Activated CD4-positive, alpha-beta T cell treated with anti-CD3 and anti-CD28 coated beads, Interleukin-2, amount 50 U/mL, for 4 hours (primary cell): ENCODE measurements at regions not wholly inside any gene's neighbourhood (a gene's known extent, or its start where the extent isn't known, plus 50 kb on each side); places are given as distances from the start of the nearest gene placed in this dataset.

Experiments
- DNase-seq, 2 experiments: peaks; one replicate each; pipeline ENCODE4 v3.0.0-alpha.2; 2020

DNA sequence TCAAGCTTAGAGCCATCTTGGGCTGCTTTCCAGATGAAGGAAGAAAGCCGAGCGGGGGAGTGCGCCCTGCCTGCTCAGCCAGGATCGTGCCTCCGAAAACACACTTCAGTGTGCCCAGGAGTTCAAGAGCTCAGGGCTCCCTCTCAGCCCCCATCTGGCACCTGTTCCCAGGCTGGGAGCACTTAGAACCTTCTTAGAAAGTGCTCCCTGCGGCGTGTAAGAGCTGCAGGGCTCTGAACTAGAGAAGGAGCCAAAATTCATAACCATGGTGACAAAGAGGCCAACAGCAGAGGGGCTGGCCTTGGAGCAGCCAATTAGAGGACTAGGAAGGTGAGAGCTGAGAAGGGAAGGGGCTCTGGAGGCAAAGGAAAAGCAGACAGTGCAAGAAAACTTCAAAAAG lies 59.0 kb upstream of the TNRC6C start:
- no peak for DNase-seq

DNA sequence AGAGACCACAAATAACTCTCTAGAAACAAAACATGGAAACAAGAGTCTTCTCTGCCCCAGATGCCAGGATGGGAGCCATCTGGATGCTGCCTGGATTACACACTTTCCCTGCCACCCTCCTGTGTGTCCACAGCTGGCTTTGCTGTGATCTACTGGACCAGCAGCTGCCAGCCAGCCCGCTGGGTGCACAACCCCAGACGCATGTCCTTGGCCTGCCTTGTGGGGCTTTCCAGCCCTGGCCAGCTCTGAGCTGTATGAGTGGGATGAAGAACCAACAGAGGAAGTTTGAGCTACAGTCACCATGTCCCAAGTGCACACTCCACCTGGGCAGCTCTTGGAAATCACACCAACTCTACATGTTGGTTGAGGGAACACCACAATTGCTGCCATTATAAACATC lies 57.0 kb upstream of the TNRC6C start:
- no peak for DNase-seq

DNA sequence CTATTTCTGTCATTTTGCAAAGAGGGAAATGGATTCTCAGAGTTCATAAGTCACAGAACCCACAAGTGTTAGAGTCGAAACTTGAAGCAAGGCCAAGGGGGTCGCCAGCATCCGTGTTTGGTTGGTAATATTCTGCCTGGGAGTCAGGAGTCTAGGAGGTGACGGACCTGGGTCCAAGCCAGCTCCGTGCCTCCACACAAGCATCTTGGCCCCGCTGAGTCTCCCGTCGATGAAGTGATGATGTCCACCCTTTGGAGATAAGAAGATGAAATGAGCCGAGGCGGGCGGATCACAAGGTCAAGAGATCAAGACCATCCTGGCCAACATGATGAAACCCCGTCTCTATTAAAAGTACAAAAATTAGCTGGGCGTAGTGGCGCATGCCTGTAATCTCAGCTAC lies 53.2 kb upstream of the TNRC6C start:
- DNase-seq = no peak

DNA sequence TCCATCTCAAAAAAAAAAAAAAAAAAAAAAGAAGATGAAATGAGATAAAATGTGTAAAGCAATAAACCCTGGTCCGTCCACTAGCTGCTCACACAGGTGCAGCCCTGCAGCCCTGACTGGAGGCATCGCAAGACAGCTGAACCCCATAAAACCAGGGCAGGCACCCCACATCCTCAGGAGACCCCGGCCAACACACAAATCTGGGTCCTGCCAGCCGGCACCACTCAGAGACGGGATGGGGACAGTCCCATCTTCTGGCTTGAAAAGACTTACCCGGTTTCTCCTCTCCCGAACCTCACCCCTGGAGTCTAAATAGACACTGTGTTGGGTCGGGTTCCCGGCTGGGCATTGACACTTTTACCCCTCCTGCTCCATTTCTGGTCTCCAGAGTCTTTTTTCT lies 52.7 kb upstream of the TNRC6C start:
- DNase-seq = no peak

DNA sequence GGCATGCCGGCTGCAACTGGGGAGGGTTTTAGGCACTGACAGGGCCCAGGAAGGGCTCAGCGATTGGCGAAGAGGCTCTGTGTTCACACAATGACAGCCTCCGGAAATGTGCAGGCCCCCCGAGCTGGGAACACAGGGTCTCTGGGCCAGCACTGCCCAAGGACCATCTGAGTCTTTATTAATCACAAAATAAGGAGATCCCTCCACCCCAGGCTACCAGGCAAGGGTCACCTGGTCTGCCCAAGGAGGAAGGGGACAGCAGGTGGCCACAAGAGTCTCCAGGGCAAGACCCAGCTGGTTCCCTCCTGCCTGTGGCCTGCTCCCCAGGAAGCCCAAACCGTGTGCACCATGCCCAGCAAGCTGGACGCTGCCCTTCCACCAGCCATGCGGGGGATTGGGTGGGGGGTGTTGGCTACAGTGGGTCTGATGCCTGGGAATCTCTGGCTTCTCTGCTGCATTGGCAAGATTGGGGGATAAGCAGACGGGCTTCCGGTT lies 52.1 kb upstream of the TNRC6C start:
- DNase-seq = no peak

DNA sequence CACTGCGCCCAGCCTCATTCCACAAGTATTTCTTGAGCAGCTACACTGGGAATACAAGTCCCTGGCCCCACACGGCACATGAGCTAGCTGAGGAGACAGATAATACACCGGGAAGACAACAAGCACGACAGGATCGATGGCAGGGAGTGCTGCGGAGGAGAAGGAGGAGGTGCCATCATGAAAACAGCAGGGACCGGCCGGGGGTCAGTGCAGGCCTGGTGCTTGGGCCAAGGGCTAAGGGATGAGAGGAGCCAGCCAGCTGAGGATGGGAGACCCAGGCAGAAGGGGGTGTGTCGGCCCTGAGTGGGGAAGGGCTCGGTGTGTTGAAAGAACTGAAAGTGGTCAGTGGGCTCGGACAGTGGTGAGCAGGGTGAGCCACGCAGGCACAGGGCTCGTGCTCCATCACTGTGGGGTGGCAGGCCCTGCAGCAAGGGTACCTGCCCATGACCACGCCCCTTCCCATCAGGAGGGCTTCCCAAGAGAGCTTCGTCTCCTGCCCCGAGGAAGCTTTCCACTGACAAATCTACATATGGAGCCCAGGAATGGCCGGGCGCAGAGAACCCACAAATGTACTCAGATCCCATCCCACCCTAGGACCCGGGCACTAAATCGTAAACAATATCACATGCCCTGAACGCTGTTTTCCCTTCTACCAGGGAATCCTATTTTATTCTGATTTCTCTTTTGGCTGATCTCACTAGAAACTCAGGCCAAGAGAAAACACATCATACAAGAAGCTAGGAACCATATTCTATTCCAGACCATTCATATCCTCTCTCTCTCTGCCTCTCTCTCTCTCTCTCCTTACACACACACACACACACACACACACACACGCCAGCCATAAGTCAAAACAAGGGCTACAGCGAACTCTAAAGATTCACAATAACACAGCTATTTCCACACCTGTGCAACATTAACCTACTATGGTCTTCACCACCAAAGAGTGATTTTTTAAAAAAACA lies 50.7 kb upstream of the TNRC6C start:
- DNase-seq = no peak

DNA sequence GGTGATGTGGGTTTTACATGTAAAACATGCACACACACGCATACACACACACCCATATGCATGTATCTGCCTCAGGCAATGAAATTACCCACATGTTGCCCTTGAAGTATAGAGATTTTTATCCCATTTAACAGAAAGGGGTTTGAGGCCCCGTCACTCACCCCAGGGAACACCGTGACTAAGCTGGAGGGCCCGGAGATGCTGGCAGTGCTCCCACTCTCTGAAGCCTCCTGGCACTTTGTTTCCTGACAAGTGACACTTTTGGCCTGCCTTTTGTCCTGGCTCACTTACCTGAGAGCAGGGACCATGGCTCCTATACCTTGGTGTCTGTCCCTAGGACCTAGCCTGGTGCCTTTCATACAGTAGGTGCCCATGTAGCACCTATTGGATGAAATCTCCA lies 50.0 kb upstream of the TNRC6C start:
- DNase-seq = no peak
